ENCODE measurements at regions not wholly inside any gene's neighbourhood (a gene's known extent, or its start where the extent isn't known, plus 50 kb on each side); places are given as distances from the start of the nearest gene placed in this dataset.

GRCh38 chr4:108301545-108302251 is 133.0 kb upstream of the LEF1 start:
- DNase-seq (ENCODE audit: extremely low spot score), result no peak
- intact Hi-C loops (cut with DNase I), result no loop called here
- TF ChIP-seq EP300 (IDR thresholded peaks at IDR 0.05) (no peak), POLR2A (IDR thresholded peaks at IDR 0.05; ENCODE audit: low read depth) (no peak), POLR2AphosphoS5 (IDR thresholded peaks at IDR 0.05) (no peak), CTCF (IDR thresholded peaks at IDR 0.05) (no peak)
- H3K9me3 ChIP-seq, result no peaks in the 10 kb centered on the region
- H3K4me1 ChIP-seq, result no peaks in the 10 kb centered on the region
- no peaks in the 10 kb centered on the region for H3K36me3 ChIP-seq
- WGBS, result 74% methylated on average over 1 of the region's 1 CpG
- no peak overlapping the region for H3K27ac ChIP-seq (replicated peaks in 1 of 4)
- no peaks in the 10 kb centered on the region for H3K27me3 ChIP-seq
- H3K4me3 ChIP-seq, result no peak overlapping the region

- intact Hi-C loops (cut with DNase I), result no loop called here
- Histone ChIP-seq H3K27ac (replicated peaks in 1 of 4) (no peak overlapping the region), H3K9me3 (no peaks in the 10 kb centered on the region), H3K4me3 (no peak overlapping the region), H3K36me3 (no peaks in the 10 kb centered on the region), H3K27me3 (peaks cover 0 to 4% (median 0%) of the 10 kb centered on the region in 4 donors), H3K4me1 (no peaks in the 10 kb centered on the region)
- 83% methylated on average over 2 of the region's 2 CpGs for WGBS
- no peak for DNase-seq (ENCODE audit: extremely low spot score)
- no peak for TF ChIP-seq CTCF (IDR thresholded peaks at IDR 0.05)
- TF ChIP-seq POLR2A (IDR thresholded peaks at IDR 0.05; ENCODE audit: low read depth), result no peak
- TF ChIP-seq EP300 (IDR thresholded peaks at IDR 0.05), result no peak
- no peak for TF ChIP-seq POLR2AphosphoS5 (IDR thresholded peaks at IDR 0.05)
Observed at GRCh38 chr4:108297605-108298004, 128.9 kb upstream of the LEF1 start.

GRCh38 chr4:108292229-108292628 is 123.5 kb upstream of the LEF1 start:
- TF ChIP-seq POLR2AphosphoS5 (IDR thresholded peaks at IDR 0.05), result no peak
- no peak for TF ChIP-seq CTCF (IDR thresholded peaks at IDR 0.05)
- TF ChIP-seq EP300 (IDR thresholded peaks at IDR 0.05), result no peak
- TF ChIP-seq POLR2A (IDR thresholded peaks at IDR 0.05; ENCODE audit: low read depth), result no peak
- no peak overlapping the region for H3K4me3 ChIP-seq
- no peaks in the 10 kb centered on the region for H3K4me1 ChIP-seq
- DNase-seq (ENCODE audit: extremely low spot score), result no peak
- peaks cover 0 to 4% (median 0%) of the 10 kb centered on the region in 4 donors for H3K27me3 ChIP-seq
- intact Hi-C loops (cut with DNase I), result no loop called here
- H3K36me3 ChIP-seq, result no peaks in the 10 kb centered on the region
- no peaks in the 10 kb centered on the region for H3K9me3 ChIP-seq
- H3K27ac ChIP-seq (replicated peaks in 1 of 4), result no peak overlapping the region

GRCh38 chr4:108291137-108291536 is 122.4 kb upstream of the LEF1 start:
- WGBS, result 86% methylated on average over 2 of the region's 2 CpGs
- Histone ChIP-seq H3K4me1 (no peaks in the 10 kb centered on the region), H3K27ac (replicated peaks in 1 of 4) (no peak overlapping the region), H3K36me3 (no peaks in the 10 kb centered on the region), H3K4me3 (no peak overlapping the region), H3K9me3 (no peaks in the 10 kb centered on the region), H3K27me3 (peaks cover 0 to 4% (median 0%) of the 10 kb centered on the region in 4 donors)
- no peak for TF ChIP-seq CTCF (IDR thresholded peaks at IDR 0.05)
- TF ChIP-seq POLR2A (IDR thresholded peaks at IDR 0.05; ENCODE audit: low read depth), result no peak
- DNase-seq (ENCODE audit: extremely low spot score), result no peak
- intact Hi-C loops (cut with DNase I), result no loop called here

GRCh38 chr4:108287834-108288413 is 119.2 kb upstream of the LEF1 start:
- WGBS, result 55% methylated on average over 1 of the region's 1 CpG
- no peaks in the 10 kb centered on the region for H3K36me3 ChIP-seq
- H3K9me3 ChIP-seq, result no peaks in the 10 kb centered on the region
- no peak overlapping the region for H3K4me3 ChIP-seq
- no peak for DNase-seq (ENCODE audit: extremely low spot score)
- no peak for TF ChIP-seq POLR2A (IDR thresholded peaks at IDR 0.05; ENCODE audit: low read depth)
- TF ChIP-seq CTCF (IDR thresholded peaks at IDR 0.05), result no peak
- TF ChIP-seq EP300 (IDR thresholded peaks at IDR 0.05), result no peak
- TF ChIP-seq POLR2AphosphoS5 (IDR thresholded peaks at IDR 0.05), result no peak
- no peaks in the 10 kb centered on the region for H3K4me1 ChIP-seq
- no peaks in the 10 kb centered on the region for H3K27me3 ChIP-seq
- intact Hi-C loops (cut with DNase I), result no loop called here
- H3K27ac ChIP-seq (replicated peaks in 1 of 4), result no peak overlapping the region

All from esophagus muscularis mucosa (tissue), 4 donors.